ENCODE measurements at regions not wholly inside any gene's neighbourhood (a gene's known extent, or its start where the extent isn't known, plus 50 kb on each side); places are given as distances from the start of the nearest gene placed in this dataset.

DNA sequence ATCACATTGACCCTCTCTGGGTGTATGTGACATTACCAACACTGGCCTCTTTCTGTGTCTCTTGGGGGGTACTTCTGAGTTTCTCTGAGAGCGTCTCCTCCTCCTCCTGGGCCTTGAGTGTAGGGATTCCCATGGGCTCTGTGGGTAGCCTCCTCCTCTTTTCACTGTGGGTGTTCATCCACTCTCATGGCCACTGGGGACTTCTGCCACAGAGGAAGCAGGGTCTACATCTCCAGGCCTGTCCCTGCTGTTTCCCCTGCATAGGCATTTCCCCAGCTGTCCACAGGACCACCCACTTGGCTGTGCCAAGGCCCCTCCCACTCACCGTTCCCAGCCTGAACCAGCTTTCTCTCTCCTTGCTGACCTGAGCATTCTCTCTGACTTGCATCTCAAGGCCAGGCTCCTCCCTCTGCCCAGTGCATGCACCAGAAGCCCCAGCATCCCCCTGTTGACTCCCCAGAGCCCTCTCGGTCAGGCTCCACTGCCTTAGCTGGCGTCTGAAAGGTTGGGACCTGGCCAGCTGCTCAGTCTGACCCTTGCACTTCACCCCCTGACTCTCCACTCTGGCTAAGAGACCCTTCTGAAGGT, 487.6 kb downstream of the GLRX3 start:
- DNase-seq (ENCODE audit: low read depth): no peak

DNA sequence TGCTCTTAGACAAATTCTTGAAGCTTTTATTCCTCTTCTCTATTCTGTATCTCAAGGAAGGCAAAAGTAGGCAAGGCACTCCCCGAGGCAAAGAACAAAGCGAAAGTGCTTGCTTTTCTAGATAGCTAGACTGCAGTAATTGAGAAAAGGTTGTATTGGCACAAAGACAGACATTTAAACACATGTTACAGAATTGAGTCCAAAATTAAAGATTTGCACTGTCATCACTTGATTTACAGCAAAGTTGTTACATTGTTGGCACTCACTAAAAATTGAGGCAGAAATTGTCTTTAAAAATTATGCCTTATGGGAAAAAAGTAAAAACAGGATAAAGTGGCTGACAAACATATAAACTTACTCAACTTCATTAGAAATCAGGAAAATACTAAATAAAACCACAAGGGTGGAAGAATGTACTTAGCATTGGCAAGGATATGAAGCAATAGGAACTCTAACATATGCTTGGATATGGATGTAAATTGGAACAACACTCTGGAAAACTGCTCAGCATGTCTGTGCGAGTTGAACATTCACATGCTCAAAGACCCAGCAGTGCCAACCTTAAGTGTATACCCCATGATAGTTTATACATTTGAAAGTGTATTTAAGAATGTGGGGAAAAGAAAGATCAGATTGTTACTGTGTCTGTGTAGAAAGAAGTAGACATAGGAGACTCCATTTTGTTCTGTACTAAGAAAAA, 491.3 kb downstream of the GLRX3 start:
- DNase-seq (ENCODE audit: low read depth): no peak

DNA sequence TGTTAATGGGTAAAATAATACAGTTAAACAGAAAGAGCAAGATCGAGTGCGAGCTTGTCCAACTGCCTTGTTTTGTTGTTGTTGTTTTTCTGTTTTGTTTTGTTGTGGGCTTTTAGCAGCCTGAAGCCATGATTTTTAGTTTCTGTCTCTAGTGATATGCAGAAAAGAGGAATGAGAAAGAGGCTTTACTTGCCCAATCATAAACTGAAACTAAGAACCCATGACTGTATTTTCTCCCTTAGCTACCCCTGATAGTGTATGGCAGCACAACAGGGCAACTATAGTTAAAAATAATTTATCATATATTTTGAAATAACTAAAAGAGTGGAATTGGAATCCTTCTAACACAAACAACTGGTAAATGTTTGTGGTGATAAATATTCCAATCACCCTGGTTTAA, 493.9 kb downstream of the GLRX3 start:
- DNase-seq (ENCODE audit: low read depth): no peak

DNA sequence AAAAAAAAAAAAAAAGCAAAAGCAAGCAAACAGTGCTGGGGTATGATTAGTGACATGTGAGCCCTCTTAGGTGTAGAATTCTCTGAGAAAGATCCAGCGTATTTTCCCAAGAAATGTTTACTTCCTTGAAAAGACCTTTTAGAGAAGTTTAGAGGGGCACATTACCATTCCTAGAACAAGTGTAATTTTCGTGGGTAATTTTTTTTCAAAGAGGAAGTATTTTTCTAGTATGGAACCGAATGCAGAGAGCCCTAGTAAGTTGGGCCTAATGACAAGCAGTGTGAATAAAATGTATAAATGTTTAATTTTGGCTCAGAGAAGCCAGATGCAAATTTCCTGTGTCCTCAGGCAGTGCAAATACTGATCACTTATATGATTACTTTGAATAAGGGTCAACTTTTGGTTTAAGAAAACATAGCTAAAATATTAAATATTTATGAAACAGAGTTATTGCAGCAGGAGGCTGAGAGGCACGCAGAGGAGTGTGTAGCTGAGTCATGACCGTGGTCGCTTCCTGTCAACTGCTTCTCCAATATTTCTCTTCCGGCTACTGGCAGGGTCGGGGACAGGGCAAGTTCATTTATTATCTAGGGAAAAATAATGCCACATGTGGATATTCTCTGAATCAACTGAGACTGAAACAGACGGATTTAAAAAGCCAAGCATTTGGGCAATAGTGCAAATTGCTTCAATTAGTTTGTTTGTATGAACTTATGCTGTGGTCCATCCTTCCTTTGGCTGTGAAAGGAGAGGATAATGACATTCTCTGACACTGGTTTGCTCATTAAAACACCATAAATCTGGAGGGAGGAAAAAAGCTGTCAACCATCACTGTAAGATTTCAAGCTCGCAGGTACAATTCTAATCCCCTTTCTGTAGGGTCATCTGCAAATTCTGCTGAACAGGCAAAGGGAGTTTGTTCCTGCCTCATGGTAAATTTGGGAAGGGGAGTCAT, 495.2 kb downstream of the GLRX3 start:
- DNase-seq (ENCODE audit: low read depth): peak; percentile 18

DNA sequence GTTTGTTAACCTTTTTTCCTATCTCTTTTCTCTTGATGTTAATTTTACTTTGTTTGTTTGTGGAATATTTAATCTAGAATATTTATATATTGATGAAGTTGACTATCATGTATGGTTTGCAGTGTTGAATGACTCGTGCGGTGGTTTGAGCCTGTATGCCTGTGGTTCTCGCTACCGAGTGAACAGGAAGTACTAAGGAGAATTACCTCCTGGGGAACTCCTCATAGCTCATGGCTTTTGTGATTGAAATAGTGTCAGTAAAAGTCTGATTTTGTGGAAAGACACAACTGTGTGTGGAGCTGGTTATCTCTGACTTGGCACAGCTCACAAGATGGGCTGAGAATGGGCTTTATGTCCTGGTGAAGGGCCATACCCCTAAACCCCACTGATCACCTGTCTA, 498.6 kb downstream of the GLRX3 start:
- DNase-seq (ENCODE audit: low read depth): no peak

DNA sequence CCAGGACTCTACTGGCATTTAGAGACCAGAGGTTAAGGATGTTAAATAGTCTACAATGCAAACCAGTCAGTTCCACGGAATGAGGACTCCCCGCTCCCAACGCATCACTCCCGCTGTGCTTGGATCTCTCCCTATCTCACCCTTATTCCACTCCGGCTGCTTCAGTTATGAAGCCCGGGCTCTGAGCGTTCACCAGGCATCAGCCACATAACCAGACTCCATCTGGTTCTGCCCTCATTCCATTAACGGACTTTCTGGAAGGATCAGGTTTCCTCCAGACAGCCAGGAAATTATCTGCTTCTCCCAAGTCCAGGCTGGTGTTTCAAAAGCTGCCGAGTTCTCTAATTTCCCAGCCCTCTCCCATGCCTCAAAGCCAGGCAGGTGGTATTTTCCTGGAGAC, 499.3 kb downstream of the GLRX3 start:
- DNase-seq (ENCODE audit: low read depth): no peak

DNA sequence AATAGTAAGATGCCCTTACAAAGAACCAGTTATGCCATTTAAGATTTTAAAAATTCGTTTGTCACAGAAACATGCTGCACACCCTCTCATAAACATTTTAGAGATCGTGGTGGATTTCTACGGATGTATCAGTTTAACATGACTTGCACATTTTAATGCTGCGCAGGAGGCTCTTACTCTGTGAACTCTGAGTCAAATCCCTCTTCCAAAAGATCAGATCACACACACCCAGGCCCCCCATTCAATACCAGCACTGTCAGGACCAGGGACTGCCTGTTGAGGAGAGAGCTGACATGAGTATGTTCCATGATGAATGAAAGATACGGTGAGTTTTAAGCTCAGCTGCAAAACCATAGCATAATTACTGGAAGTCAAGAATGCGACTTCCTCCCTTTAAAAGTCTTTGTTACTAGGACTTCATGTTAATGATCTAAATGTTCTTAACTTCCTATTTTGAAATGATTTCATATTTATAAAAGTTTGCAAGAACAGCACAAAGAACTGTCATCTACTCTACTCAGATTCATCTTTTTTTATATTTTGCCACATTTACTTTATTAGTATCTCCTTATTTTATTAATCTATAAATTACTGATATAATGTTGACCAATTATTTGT, 500.2 kb downstream of the GLRX3 start:
- no peak for DNase-seq (ENCODE audit: low read depth)

DNA sequence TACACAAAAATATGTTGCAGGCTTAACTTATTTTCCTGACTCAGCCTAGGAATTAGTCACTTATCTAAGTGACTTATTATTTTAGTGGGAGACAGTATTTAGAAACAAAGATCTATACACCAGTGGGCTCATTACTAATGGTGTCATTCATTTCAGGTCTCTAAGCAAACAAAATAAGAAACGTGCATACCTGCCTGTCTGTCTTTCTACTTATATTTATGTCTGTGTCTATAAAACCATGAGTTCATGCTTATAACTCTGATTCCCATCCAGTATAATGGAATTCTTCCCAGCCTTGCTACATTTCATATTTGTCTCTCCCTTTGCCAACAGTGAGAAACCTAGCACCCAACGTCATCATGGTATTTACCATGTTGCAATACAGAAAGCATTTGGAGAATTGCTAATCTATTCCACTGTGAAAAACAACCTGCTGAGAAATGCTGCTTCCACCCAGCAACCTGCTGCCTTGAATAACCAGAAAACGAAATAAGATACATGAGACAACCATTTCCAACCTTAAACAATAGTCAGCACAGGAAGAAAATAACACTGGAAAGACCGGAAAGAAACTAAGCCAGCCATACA, 501.0 kb downstream of the GLRX3 start:
- DNase-seq (ENCODE audit: low read depth): no peak

DNA sequence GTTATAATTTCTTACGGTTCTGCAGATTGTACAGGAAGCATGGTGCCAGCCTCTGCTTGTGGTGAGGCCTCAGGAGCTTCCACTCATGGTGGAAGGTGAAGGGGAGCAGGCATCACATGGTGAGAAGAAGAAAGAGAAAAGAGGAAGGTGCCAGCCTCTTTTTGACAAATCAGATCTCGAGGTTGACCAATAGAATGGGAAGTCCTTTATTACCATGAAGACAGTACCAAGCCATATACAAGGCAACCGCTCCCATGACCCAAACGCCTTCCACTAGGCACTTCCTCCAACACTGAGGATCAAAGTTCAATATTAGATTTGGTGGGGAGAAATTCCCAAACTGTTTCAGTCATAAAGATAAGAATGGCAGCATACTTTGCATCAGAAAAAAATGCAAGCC, 502.8 kb downstream of the GLRX3 start:
- DNase-seq (ENCODE audit: low read depth): no peak

DNA sequence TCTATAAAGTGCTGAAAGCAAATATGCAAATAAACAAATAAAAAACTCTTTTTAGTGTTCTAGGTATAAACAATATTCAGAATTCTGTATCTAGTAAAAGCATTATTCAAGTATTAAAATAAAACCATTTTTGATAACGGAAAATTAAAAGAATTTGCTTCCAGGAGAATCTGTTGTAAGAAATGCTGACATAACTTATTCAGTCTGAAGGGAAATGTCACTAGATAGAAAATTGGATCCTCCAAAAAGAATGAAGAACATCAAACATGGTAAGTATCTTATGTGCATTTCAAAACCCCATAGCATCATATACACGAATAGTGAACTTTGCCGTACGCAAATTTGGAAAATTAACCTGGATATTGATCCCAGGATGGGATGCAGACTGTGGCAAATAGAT, 506.7 kb downstream of the GLRX3 start:
- DNase-seq (ENCODE audit: low read depth): no peak

DNA sequence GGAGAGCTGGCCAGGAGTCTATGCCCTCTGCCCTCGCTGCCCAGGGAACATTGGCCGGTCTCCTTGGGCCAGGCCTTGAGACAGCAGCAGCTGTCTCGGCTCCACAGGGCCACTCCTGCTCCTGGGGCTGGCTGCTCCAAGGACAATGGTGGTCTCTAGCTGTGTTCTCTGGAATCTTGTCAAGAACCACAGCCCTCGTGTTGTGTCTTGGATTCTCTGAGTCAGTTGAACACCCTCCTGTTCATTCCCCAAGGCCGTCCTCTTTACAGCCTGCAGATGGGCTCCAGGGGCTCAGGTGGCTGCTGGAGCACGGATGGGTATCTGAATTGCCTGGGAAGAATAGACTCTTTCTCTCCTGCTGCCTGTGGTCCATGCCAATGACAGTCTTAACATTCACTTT, 511.1 kb downstream of the GLRX3 start:
- DNase-seq (ENCODE audit: low read depth): no peak

DNA sequence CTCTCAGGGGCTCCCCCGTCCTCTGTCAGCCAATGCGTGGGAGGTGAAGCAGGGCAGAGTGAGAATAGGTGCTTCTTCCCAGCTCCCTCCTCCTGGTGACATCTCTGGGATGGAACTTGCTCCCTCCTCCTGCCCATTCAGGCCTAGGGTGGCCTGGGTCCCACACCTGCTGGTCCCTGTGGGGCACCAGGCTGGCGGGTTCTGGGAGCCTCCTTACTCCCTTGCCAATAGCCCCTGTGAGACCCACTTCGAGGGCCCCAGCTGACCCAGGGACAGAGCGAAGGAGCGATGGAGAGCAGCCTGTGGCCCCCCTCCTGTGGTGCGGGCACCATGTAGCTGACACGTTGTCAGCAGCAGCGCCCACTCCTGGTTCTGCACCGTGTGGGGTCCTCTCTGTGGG, 512.6 kb downstream of the GLRX3 start:
- no peak for DNase-seq (ENCODE audit: low read depth)

DNA sequence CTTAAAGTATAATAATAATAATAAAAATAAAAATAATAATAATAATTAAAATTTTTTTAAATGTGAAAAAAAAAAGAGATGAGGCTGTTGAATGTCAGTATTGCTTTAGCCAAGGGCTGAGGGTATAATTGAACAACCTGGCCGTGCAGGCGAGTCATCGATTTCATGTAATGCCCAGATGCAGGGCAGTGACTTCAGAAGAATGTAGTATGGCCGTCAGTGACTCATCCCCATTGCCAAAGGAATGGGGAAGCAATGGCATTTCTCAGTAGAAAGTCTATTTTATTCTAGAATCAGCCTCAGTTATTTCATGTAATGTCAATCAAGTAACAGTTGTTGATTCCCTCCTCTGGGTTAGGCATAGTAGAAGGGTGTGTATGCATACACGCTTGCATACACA, 516.4 kb downstream of the GLRX3 start:
- DNase-seq (ENCODE audit: low read depth): no peak

DNA sequence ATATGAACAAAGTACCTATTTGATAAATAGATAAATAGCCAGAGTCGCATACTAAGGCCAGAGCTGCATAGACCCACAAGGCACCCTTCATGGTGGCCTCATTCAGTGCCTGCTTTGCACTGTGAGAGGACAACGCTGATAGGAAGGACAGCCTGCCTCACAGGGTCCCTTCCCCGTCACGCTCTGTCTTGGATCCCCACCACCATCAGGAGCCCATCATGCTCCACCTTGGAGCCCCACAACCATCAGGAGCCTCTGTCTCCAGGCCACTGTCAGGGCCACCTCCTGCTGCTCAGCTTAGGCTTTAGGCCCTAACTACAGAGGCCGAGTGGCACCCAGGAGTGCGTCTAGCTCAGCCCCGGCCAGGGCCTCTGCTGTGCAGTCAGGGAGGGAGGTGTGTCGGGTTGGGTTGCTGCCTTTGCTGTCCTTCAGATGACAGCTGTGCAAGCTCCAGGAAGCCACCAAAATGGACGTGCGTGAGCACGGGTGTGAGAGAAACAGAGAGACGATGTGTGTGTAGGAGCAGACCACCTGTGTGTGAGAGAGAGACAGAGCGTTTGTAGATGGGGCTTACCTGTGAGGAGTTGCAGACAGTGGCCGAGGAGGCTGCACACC, 516.9 kb downstream of the GLRX3 start:
- DNase-seq (ENCODE audit: low read depth): no peak

DNA sequence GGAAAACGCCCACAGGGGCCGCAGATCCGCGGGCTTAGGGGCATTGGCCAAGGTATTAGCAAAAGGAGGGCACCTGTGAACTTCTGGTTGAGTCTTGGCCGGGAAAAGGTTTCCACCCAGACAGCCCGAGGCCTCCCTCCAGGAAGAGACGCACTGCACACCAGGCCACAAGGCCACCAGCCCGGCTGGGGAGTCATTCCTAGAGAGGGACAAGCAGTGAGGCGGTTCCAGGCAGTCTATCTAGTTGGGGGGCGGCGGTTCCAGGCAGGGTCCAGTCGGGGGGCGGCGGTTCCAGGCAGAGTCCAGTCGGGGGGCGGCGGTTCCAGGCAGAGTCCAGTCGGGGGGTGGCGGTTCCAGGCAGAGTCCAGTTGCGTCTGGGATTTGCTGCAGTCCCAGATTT, 518.5 kb downstream of the GLRX3 start:
- DNase-seq (ENCODE audit: low read depth): no peak

DNA sequence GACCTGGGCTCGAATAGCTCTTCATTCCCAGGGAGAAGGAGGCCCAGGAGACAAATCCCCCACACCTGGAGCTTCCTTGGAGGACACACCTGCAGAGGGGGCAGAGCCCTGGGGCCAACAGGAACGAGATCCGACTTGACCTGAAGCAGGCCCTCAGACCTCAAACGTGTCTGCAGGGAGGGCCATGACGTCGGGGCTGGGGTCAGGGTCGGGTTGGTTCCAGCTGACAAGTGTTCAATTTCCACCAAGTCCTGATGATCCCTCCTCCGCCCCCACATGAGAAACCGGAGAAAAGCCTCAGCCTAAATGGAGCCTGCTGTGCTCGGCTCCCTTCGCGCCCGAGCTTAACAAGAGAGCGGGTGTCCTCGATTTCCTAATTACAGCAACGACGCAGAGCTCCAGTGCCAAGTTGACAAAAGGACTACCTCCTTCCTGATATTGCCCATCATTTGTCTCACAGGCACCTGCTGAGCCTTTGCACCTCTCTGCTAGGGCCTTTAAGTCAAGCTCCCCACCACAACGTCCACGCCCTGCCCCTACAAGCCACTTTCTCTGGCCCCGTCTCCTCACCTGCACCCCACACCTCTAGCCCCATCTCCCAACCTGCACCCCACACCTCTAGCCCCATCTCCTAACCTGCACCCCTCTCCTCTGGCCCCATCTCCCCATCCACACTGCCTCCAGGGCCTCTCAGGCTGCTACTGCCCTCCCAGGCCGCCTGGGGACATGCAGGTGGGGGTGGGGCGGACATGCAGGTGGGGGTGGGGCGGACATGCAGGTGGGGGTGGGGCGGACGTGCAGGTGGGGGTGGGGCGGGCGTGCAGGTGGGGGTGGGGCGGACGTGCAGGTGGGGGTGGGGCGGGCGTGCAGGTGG, 519.4 kb downstream of the GLRX3 start:
- DNase-seq (ENCODE audit: low read depth): no peak

DNA sequence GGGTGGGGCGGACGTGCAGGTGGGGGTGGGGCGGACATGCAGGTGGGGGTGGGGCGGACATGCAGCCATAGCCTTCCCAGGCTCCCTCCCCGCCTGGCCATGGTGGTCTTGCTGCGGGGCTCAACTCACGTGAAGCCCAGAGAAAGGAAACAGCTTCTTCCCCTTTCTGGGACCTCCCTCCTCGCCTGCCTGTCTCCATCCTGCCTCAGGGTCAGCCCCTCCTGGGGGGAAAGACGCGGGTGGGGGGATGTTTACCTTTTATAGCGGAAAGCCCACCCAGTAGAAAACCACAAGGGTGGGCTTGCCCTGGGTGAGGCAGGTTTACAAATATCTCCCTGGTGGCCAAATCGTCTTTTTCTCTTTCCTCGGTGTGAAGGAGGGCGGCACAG, 520.0 kb downstream of the GLRX3 start:
- no peak for DNase-seq (ENCODE audit: low read depth)

DNA sequence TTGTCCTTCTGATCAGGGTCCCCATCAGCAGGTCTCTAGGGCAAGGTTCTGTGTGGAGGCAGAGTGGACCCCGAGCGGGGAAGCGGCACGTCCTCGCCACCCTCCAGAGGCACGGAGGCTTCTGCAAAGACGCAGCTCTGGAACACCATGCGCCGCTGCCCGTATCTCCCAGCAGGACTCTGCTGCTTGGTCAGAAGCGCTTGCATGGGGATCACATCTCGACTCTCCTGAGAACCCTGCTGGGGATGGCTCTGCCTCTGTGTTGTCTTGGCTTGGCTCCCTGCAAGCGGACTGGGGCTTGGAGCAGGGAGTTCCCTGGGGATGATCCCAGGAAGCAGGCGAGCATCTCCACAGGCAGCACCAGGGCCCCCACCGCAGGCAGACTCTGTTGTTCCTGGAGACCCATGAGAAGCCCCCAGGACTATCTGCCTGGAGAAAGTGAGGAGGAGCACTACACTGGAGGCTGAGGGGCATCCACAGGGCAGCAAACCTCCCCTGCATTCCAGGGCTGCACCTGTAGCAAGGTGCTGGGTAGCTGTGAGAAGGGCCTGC, 520.5 kb downstream of the GLRX3 start:
- DNase-seq (ENCODE audit: low read depth): no peak

DNA sequence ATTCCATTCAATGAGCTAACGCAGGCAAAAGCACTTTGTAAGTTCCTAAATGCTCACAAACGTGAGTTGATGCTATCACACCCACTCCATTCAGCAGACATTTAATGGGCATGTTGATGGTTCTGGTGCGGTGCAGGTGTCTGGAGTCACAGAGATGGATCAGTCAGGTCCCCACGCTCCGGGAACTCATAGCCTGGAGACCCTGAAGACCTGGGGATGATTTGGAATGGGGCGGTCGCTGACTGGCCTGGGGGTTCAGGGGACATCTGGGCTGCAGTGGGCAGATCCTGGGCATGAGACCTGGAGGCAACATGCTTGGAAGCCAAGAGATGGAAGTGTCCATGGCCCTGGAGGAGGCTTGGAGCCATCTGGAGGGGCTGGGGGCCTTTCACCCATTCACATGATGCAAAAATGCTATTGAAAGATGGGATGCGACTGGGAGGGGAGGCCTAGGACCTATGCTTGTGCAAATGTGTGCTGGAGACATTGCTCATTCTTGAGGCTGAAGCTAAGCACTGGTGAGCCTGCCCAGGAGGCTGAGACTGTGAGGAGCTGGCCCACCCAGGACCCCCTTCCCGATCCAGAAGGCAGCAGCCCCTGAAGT, 522.6 kb downstream of the GLRX3 start:
- no peak for DNase-seq (ENCODE audit: low read depth)

DNA sequence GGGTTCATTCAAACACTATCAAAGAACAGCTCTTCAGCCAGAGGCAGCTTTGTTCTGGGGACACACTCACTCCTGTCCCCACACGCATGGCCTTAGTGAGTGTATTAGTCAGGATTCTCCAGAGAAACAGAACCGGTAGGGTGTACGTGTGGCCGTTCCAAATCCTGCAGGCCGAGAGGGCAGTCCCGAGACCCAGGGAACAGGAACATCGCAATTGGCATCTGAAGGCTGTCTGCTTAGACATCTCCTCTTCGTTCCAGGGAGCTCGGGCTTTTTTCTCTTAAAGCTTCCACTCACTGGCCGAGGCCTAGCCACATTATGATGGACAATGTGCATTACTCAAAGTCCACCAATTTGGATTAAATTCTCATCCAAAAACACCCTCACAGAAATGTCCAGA, 523.3 kb downstream of the GLRX3 start:
- no peak for DNase-seq (ENCODE audit: low read depth)
